AG04450 (cell line): ENCODE measurements at regions not wholly inside any gene's neighbourhood (a gene's known extent, or its start where the extent isn't known, plus 50 kb on each side); places are given as distances from the start of the nearest gene placed in this dataset.

ENCODE experiments used
- CTCF ChIA-PET: fragments of 300-600, 350-600 bp; formaldehyde crosslinking; extraction: SDS; loops from one replicate; lab custom pipeline; 2022; ENCODE audit warnings: antibody characterized with exemption, inconsistent platforms; lab: Charles Lee
- POLR2A ChIA-PET: fragments of 350-600 bp; formaldehyde crosslinking; extraction: SDS; loops from one replicate; lab custom pipeline; 2021; ENCODE audit warnings: antibody characterized with exemption, inconsistent platforms; lab: Yijun Ruan, JAX
- DNase-seq: peaks from one replicate; pipeline ENCODE4 v3.0.0-alpha.2; 2011; ENCODE audit warnings: low read depth, low spot score
- H3K27ac ChIP-seq: one replicate; pipeline ENCODE4 v1.5.1; 2012; ENCODE audit warnings: low read depth, low read length, control low read depth
- H3K27me3 ChIP-seq: one replicate; pipeline ENCODE4 v1.6.0; 2012; ENCODE audit warnings: low read length; ENCODE audit not compliant: control insufficient read depth, insufficient read depth
- H3K4me3 ChIP-seq: 2 replicates; pipeline ENCODE4 v1.5.1; 2011; ENCODE audit warnings: mild to moderate bottlenecking, low read depth, low read length, control low read depth
- H3K9me3 ChIP-seq: 2 replicates; pipeline ENCODE4 v1.5.1; 2012; ENCODE audit warnings: low read length; ENCODE audit not compliant: control insufficient read depth, insufficient read depth
- TF ChIP-seq, protein P1 (sequence below): IDR thresholded peaks from 2 replicates; pipeline ENCODE4 v1.5.1; 2011; ENCODE audit warnings: low read depth, low read length, control low read depth, inconsistent platforms

DNA sequence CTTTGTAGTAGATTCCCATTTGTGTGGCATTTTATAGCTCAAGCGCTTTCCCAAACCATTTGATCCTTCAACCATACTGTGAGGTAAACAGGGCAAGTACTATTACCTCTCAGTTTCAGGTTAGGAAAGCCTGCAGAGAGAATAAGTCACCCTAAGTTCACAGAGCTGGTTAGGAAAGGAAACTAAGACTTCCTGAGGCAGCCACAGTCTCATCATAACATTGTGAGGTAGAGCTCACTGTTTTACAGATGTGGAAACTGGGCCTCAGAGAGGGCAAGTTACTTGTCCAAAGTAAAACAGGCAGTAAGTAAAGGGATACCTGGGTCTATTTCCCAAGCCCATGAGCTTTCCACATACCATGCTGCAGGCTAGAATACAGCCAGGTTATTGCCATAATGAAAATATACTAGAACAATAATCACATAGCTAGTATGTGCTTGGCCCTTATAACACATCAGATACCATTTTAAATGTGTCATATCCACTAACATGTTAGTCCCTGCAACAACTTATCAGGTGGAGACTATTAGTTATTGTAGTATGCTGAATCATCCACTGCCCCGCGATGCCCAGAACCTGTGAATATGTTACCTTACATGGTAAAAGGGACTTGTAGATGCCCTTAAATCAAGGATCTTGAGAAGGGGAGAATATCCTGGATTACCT lies 150.9 kb upstream of the GRIP1 start:
- Histone ChIP-seq H3K4me3 (no peak overlapping the region), H3K27ac (no peak overlapping the region), H3K9me3 (no peaks in the 10 kb centered on the region), H3K27me3 (no peaks in the 10 kb centered on the region)
- ChIA-PET POLR2A (no interaction called here), CTCF (no interaction called here)
- DNase-seq, result no peak
- TF ChIP-seq, protein P1, sequence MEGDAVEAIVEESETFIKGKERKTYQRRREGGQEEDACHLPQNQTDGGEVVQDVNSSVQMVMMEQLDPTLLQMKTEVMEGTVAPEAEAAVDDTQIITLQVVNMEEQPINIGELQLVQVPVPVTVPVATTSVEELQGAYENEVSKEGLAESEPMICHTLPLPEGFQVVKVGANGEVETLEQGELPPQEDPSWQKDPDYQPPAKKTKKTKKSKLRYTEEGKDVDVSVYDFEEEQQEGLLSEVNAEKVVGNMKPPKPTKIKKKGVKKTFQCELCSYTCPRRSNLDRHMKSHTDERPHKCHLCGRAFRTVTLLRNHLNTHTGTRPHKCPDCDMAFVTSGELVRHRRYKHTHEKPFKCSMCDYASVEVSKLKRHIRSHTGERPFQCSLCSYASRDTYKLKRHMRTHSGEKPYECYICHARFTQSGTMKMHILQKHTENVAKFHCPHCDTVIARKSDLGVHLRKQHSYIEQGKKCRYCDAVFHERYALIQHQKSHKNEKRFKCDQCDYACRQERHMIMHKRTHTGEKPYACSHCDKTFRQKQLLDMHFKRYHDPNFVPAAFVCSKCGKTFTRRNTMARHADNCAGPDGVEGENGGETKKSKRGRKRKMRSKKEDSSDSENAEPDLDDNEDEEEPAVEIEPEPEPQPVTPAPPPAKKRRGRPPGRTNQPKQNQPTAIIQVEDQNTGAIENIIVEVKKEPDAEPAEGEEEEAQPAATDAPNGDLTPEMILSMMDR, result no peak

DNA sequence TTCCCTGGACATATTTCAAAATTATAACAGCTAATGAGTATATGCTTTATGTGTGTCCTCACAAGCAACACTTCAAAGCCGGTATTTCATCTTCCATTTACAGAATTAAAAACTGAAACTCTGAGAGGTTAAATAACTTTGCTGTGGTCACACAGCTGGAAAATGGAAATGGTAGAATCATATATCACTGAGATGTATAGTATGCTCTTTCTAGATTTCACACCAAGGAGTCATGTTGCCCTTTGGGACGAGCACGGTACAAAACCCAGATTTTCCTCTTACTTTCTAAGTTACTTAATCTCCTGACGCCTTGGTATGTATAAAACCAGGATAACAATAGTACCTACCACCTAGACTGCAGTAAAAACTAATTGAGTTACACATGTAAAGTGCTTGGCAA lies 152.6 kb upstream of the GRIP1 start:
- POLR2A ChIA-PET, result no interaction called here
- DNase-seq, result no peak
- CTCF ChIA-PET, result interaction anchor here (0.9 kb wide), 1 partner anchor 29 kb away, joined by 3 read pairs; no protein-coding TSS in a partner anchor
- Histone ChIP-seq H3K9me3 (no peaks in the 10 kb centered on the region), H3K27ac (no peak overlapping the region), H3K27me3 (no peaks in the 10 kb centered on the region), H3K4me3 (no peak overlapping the region)
- TF ChIP-seq, protein P1, result no peak

DNA sequence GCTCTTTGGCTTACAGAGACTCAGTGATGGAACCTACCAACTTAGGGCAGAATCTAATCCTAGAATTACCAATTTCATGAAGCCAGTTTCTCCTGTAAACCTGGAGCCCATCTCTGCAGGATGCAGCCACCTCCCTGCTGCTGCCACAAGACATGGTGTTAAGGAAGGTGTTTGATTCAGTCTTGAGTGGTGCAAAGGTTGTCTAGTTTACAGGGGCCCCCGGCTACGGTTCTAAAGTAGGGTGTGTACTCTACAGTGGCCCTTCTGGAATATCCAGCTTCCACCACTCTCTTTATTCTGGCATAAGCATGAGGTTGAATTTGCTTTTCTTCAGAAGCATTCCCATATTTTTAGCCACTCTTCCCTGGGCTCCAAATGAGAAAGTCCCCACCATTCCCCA lies 154.1 kb upstream of the GRIP1 start:
- Histone ChIP-seq H3K27ac (no peak overlapping the region), H3K4me3 (no peak overlapping the region), H3K9me3 (no peaks in the 10 kb centered on the region), H3K27me3 (no peaks in the 10 kb centered on the region)
- ChIA-PET POLR2A (no interaction called here), CTCF (no interaction called here)
- TF ChIP-seq, protein P1, result no peak
- no peak for DNase-seq

DNA sequence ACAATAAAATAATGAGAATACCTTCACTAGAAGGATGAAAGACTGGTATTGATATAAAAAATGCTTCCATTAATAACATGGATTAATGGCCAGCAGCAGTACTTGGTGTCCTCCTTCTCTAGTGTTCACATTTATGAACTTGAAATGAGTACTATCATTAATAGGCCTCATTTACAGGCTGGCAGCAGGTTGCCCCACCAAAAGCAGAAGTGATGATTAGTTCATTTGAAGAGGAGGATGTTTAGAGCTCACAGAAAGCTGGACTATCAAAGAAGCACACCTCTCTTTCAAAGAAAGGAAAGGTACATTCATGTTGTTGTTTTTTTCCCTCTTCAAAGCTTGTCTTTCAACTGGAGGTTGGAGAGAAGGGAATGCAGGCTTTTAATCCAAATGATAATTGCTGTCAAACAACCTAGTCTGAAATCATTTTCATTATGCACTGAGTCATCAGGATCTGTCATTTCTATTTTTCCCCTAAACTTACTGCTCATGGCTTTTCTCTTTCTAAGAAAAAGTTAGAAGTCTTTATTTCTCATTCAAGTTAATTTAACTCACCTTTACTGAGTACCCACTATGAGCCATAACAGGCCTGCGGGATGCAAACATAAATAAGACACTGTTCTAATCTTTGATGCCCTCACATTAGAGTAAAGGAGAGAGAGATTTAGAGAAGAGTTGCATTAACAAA lies 157.9 kb upstream of the GRIP1 start:
- no peak overlapping the region for H3K4me3 ChIP-seq
- no peaks in the 10 kb centered on the region for H3K9me3 ChIP-seq
- TF ChIP-seq, protein P1, result no peak
- CTCF ChIA-PET, result no interaction called here
- no peaks in the 10 kb centered on the region for H3K27me3 ChIP-seq
- no peak for DNase-seq
- H3K27ac ChIP-seq, result no peak overlapping the region
- POLR2A ChIA-PET, result no interaction called here

DNA sequence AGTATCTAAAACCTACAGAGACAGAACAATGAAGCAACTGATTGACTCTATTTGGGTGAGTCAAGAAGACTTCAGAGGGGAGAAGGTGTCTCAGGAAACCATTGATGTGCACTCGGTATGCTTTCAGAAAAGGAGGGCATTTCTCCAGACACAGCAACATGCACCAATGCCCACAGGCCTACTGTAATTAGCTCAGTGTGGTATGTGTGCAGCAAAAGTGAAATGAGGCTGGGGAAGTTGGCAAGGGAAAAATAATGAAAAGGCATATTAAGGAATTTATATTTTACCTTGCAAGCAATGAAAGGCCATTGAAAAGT lies 158.4 kb upstream of the GRIP1 start:
- Histone ChIP-seq H3K9me3 (no peaks in the 10 kb centered on the region), H3K27ac (no peak overlapping the region), H3K27me3 (no peaks in the 10 kb centered on the region), H3K4me3 (no peak overlapping the region)
- no peak for DNase-seq
- ChIA-PET POLR2A (no interaction called here), CTCF (no interaction called here)
- TF ChIP-seq, protein P1, result no peak
